ENCODE measurements at regions not wholly inside any gene's neighbourhood (a gene's known extent, or its start where the extent isn't known, plus 50 kb on each side); places are given as distances from the start of the nearest gene placed in this dataset.
"Not testable (repeated sequence)": the region's sequence is repeated elsewhere in the genome, so short reads cannot be mapped to it uniquely, and the experiment has no call there.

DNA sequence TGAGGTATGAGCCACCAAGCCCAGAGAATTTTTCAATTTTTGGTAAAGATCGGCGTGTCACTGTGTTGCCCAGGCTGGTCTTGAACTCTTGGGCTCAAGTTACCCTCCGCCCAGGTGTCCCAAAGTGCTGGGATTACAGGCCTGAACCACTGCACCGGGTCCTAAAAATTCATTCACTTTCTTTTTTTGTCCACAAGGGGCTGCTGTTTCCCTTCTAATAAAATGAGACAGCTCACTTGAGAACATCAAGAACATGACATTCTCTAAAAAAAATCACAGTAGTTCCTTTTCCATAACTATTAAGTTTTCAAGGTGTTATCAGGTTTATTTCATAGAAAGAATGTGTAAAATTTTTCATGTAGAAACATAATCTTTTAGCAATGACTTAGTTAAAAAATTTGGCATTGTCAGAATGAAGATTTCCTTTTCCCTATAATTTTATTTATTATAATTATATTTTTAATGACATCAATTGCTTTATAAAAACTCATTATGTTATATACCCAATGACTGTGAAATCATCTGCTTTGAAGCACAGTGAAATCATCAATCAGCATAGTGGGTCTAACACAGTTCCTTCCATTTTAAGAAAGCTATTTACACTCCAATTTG, 1723.8 kb upstream of the DEFB115 start:
- WGBS (ENCODE audit: insufficient coverage, insufficient read length): no CpG with 5 or more reads among the region's 4 CpGs
- H3K4me3 ChIP-seq (ENCODE audit: low read length); H3K9me3 ChIP-seq (ENCODE audit: control insufficient read depth, insufficient read depth, low read length); H3K4me1 ChIP-seq (ENCODE audit: control insufficient read depth, insufficient read depth, low read length); H3K27me3 ChIP-seq (ENCODE audit: control insufficient read depth, insufficient read depth, low read length); H3K27ac ChIP-seq (ENCODE audit: low read length); DNase-seq (ENCODE audit: low read depth, low spot score); H3K36me3 ChIP-seq (ENCODE audit: control insufficient read depth, insufficient read depth, low read length): not testable (repeated sequence)

DNA sequence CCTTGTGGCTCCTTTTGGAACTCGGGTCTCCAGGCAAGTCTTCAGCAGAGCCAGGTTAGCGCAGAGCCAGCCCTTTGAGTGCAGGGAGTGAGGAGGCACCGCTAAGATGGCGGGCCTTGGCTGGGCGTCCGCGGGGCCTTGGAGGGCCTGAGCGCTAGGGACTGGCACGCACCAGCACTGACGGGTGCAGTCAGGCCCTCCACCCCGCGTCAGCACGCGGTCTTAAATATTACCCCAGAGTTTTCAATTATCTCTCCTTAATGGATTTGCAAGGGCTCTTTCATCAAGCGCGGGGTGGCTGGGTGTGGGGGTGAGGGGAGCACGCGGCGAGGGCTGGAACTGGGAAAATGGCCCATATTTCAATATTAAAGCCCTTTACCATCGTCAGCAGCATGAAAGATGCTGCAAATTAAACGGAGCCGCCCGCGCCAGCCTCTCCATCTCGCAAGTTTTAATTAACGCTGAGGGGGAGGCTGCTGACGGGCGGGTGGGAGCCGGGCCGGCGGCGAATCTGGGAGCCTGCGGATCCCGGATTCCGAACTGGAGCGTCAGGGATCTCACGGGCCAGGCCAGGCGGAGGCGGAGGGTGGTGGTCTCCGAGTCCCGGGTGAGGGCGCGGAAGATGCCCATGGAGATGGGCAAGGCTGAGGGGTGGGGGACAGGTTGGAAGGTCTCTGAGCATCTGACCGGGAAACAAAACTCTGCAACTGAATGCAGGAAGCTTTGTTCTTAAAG, 1690.4 kb upstream of the DEFB115 start:
- WGBS (ENCODE audit: insufficient coverage, insufficient read length): no CpG with 5 or more reads among the region's 44 CpGs
- not testable (repeated sequence) for H3K27me3 ChIP-seq (ENCODE audit: control insufficient read depth, insufficient read depth, low read length); H3K4me1 ChIP-seq (ENCODE audit: control insufficient read depth, insufficient read depth, low read length); H3K36me3 ChIP-seq (ENCODE audit: control insufficient read depth, insufficient read depth, low read length); H3K4me3 ChIP-seq (ENCODE audit: low read length); H3K9me3 ChIP-seq (ENCODE audit: control insufficient read depth, insufficient read depth, low read length); DNase-seq (ENCODE audit: low read depth, low spot score); H3K27ac ChIP-seq (ENCODE audit: low read length)

DNA sequence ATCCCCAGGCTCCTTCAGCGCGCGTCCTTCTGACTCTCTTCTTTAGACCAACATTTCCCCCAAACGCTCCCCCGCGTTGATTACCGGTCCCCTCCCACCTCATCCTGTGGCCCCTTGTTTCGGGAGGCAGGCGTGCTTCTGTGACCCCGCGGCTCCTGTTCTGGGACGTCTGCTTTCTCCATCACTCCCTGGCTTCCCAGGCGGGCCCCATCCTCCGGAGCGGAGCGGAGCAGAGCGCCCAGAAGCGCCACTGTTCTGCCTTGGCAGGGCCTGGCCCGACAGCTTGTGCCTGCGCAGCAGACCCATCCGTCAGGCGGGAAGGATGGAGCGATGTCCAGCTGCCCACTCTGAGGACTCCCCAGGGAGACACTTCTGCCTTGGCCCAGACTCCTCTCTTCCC, 1689.8 kb upstream of the DEFB115 start:
- H3K27ac ChIP-seq (ENCODE audit: low read length); H3K4me1 ChIP-seq (ENCODE audit: control insufficient read depth, insufficient read depth, low read length); H3K4me3 ChIP-seq (ENCODE audit: low read length); H3K9me3 ChIP-seq (ENCODE audit: control insufficient read depth, insufficient read depth, low read length); H3K27me3 ChIP-seq (ENCODE audit: control insufficient read depth, insufficient read depth, low read length); DNase-seq (ENCODE audit: low read depth, low spot score); H3K36me3 ChIP-seq (ENCODE audit: control insufficient read depth, insufficient read depth, low read length): not testable (repeated sequence)
- WGBS (ENCODE audit: insufficient coverage, insufficient read length): no CpG with 5 or more reads among the region's 23 CpGs

DNA sequence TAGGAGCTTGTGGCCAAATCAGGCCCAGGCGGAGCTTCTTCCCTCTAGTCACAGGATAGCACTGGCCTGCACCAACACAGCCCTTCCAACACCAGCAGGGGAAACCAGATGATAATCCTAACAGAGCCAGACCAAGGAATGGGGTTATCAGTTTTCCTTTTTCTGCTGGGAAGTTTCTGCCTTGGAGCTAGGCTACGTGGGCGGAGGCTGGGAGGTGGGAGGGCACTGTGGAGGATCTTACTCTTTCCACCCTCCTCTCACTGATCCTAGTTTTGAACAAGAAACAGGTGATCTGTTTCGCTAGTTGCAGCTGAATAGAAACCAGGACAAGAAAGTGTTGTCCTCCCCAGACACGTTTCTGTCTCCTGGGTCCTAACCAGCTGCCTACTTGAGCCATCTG, 1687.3 kb upstream of the DEFB115 start:
- not testable (repeated sequence) for DNase-seq (ENCODE audit: low read depth, low spot score); H3K4me3 ChIP-seq (ENCODE audit: low read length); H3K36me3 ChIP-seq (ENCODE audit: control insufficient read depth, insufficient read depth, low read length); H3K27me3 ChIP-seq (ENCODE audit: control insufficient read depth, insufficient read depth, low read length); H3K9me3 ChIP-seq (ENCODE audit: control insufficient read depth, insufficient read depth, low read length); H3K27ac ChIP-seq (ENCODE audit: low read length); H3K4me1 ChIP-seq (ENCODE audit: control insufficient read depth, insufficient read depth, low read length)
- WGBS (ENCODE audit: insufficient coverage, insufficient read length): no CpG with 5 or more reads among the region's 5 CpGs

GRCh38 chr20:29589530-29589929, 1667.9 kb upstream of the DEFB115 start:
- WGBS (ENCODE audit: insufficient coverage, insufficient read length): no CpG with 5 or more reads among the region's 2 CpGs
- not testable (repeated sequence) for H3K9me3 ChIP-seq (ENCODE audit: control insufficient read depth, insufficient read depth, low read length); H3K4me1 ChIP-seq (ENCODE audit: control insufficient read depth, insufficient read depth, low read length); H3K36me3 ChIP-seq (ENCODE audit: control insufficient read depth, insufficient read depth, low read length); DNase-seq (ENCODE audit: low read depth, low spot score); H3K27ac ChIP-seq (ENCODE audit: low read length); H3K27me3 ChIP-seq (ENCODE audit: control insufficient read depth, insufficient read depth, low read length); H3K4me3 ChIP-seq (ENCODE audit: low read length)

- H3K4me3 ChIP-seq (ENCODE audit: low read length); H3K27me3 ChIP-seq (ENCODE audit: control insufficient read depth, insufficient read depth, low read length); H3K4me1 ChIP-seq (ENCODE audit: control insufficient read depth, insufficient read depth, low read length); H3K9me3 ChIP-seq (ENCODE audit: control insufficient read depth, insufficient read depth, low read length); DNase-seq (ENCODE audit: low read depth, low spot score); H3K36me3 ChIP-seq (ENCODE audit: control insufficient read depth, insufficient read depth, low read length); H3K27ac ChIP-seq (ENCODE audit: low read length): not testable (repeated sequence)
- no CpG with 5 or more reads among the region's 1 CpG for WGBS (ENCODE audit: insufficient coverage, insufficient read length)
These were observed 1653.3 kb upstream of the DEFB115 start for GRCh38 chr20:29604163-29604562.

DNA sequence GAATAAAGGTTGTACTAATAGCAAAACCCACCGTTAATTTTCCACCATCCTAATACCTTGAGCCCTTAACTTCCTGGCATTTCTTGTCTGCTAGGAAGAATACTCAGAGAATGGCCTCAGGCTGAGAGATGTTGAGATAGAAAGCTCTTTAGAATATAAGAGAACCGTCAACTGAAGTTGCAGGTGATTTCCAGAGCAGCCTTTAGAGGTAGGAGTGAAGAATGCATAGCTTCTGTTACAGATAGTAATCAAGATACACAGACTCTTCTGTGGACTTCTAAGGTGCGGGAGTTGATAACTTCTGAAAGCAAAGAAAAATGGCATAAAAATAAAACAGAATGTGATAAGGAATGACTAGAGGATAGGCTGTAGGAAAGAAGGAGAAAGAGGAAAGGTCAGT, 1651.3 kb upstream of the DEFB115 start:
- not testable (repeated sequence) for H3K4me3 ChIP-seq (ENCODE audit: low read length); H3K36me3 ChIP-seq (ENCODE audit: control insufficient read depth, insufficient read depth, low read length); H3K9me3 ChIP-seq (ENCODE audit: control insufficient read depth, insufficient read depth, low read length); H3K27me3 ChIP-seq (ENCODE audit: control insufficient read depth, insufficient read depth, low read length); H3K4me1 ChIP-seq (ENCODE audit: control insufficient read depth, insufficient read depth, low read length); H3K27ac ChIP-seq (ENCODE audit: low read length); DNase-seq (ENCODE audit: low read depth, low spot score)
- WGBS (ENCODE audit: insufficient coverage, insufficient read length): no CpG with 5 or more reads among the region's 3 CpGs

DNA sequence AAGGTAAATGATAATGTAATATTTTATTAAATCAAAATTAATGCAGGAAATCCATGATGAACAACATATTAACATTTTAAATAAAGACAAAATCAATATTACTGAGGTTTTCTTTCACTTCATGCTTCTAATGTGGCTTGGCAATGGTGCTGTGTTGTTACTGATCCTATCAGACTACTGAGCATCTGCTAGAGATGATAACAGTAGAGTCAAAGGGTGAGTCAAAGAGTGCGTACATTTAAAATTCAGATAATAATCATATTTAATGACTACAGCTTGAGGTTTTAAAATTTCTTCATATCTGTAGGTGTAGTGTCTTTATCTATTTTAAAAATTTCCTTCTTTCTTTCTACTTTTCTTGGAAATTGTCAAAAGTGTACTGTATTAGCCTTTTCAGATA, 1628.1 kb upstream of the DEFB115 start:
- no CpG with 5 or more reads among the region's 1 CpG for whole genome bisulfite sequencing (ENCODE audit: insufficient coverage, insufficient read length)
- not testable (repeated sequence) for H3K27ac ChIP-seq (ENCODE audit: low read length); H3K4me1 ChIP-seq (ENCODE audit: control insufficient read depth, insufficient read depth, low read length); H3K27me3 ChIP-seq (ENCODE audit: control insufficient read depth, insufficient read depth, low read length); H3K9me3 ChIP-seq (ENCODE audit: control insufficient read depth, insufficient read depth, low read length); DNase-seq (ENCODE audit: low read depth, low spot score); H3K36me3 ChIP-seq (ENCODE audit: control insufficient read depth, insufficient read depth, low read length); H3K4me3 ChIP-seq (ENCODE audit: low read length)

Data from iPS DF 6.9 (cell line).